IPS-NIHi11 (cell line): ENCODE measurements at regions not wholly inside any gene's neighbourhood (a gene's known extent, or its start where the extent isn't known, plus 50 kb on each side); places are given as distances from the start of the nearest gene placed in this dataset.
"Not testable (repeated sequence)": the region's sequence is repeated elsewhere in the genome, so short reads cannot be mapped to it uniquely, and the experiment has no call there.

Source experiments
- DNase-seq: peaks from one replicate; pipeline ENCODE4 v3.0.0; 2012; ENCODE audit warnings: mixed read lengths, low spot score

- DNase-seq = not testable (repeated sequence)
Measured at GRCh38 chr2:111474198-111474705, 353.5 kb downstream of the BCL2L11 start.

- not testable (repeated sequence) for DNase-seq
Measured at GRCh38 chr2:111478335-111478734, 357.6 kb downstream of the BCL2L11 start.

GRCh38 chr2:111478871-111479318, 358.2 kb downstream of the BCL2L11 start:
- DNase-seq = not testable (repeated sequence)

- not testable (repeated sequence) for DNase-seq
Measured at GRCh38 chr2:111480016-111480625, 359.4 kb downstream of the BCL2L11 start.

GRCh38 chr2:111480633-111481032, 359.9 kb downstream of the BCL2L11 start:
- DNase-seq = not testable (repeated sequence)

- not testable (repeated sequence) for DNase-seq
Measured at GRCh38 chr2:111481219-111481618, 360.5 kb downstream of the BCL2L11 start.

GRCh38 chr2:111482987-111483679, 362.4 kb downstream of the BCL2L11 start:
- not testable (repeated sequence) for DNase-seq

GRCh38 chr2:111484097-111484496, 363.4 kb downstream of the BCL2L11 start:
- not testable (repeated sequence) for DNase-seq

GRCh38 chr2:111485895-111486294, 365.2 kb downstream of the BCL2L11 start:
- not testable (repeated sequence) for DNase-seq

GRCh38 chr2:111488451-111488850, 367.7 kb downstream of the BCL2L11 start:
- DNase-seq = not testable (repeated sequence)

GRCh38 chr2:111489460-111489859, 368.7 kb downstream of the BCL2L11 start:
- DNase-seq = not testable (repeated sequence)

- DNase-seq = not testable (repeated sequence)
Measured at GRCh38 chr2:111491181-111491580, 370.5 kb downstream of the BCL2L11 start.

- DNase-seq = not testable (repeated sequence)
Measured at GRCh38 chr2:111491614-111492013, 370.9 kb downstream of the BCL2L11 start.

- not testable (repeated sequence) for DNase-seq
Measured at GRCh38 chr2:111492995-111493719, 372.4 kb downstream of the BCL2L11 start.

- DNase-seq = not testable (repeated sequence)
Measured at GRCh38 chr2:111493720-111494078, 373.0 kb downstream of the BCL2L11 start.

GRCh38 chr2:111494288-111494980, 373.7 kb downstream of the BCL2L11 start:
- not testable (repeated sequence) for DNase-seq

GRCh38 chr2:111494981-111495315, 374.2 kb downstream of the BCL2L11 start:
- DNase-seq = not testable (repeated sequence)

GRCh38 chr2:111495636-111496035, 374.9 kb downstream of the BCL2L11 start:
- not testable (repeated sequence) for DNase-seq

- DNase-seq = not testable (repeated sequence)
Measured at GRCh38 chr2:111496176-111496575, 375.5 kb downstream of the BCL2L11 start.

GRCh38 chr2:111496860-111497259, 376.1 kb downstream of the BCL2L11 start:
- DNase-seq = not testable (repeated sequence)

GRCh38 chr2:111497270-111497669, 376.6 kb downstream of the BCL2L11 start:
- not testable (repeated sequence) for DNase-seq

GRCh38 chr2:111500536-111501062, 379.9 kb downstream of the BCL2L11 start:
- not testable (repeated sequence) for DNase-seq
